ENCODE measurements at regions not wholly inside any gene's neighbourhood (a gene's known extent, or its start where the extent isn't known, plus 50 kb on each side); places are given as distances from the start of the nearest gene placed in this dataset.

DNA sequence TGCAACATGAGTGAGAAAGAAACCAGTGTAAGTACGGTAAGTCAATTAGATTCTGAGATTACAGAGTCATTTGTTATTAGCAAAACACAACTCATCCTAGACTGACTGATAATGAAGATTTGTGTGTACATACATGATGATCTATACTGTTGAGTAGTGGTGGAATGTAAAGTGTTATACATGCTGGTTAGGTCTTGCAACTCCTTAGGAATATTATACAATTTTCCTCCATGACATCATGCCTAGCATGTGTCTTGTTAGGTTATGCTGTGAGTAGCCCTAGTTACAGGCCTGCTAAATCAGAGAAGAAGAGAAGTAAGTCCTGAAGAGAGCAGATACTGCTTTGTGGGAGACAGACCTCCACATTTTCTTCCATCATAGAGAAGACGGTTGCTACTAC is 880.6 kb downstream of the LUZP2 start:
- no peak overlapping the region for H4K8ac ChIP-seq (ENCODE audit: low read depth, low read length)
- no peak overlapping the region for H3K4ac ChIP-seq (ENCODE audit: low read depth, low read length)
- no peak overlapping the region for H2AK5ac ChIP-seq (ENCODE audit: low read length)

DNA sequence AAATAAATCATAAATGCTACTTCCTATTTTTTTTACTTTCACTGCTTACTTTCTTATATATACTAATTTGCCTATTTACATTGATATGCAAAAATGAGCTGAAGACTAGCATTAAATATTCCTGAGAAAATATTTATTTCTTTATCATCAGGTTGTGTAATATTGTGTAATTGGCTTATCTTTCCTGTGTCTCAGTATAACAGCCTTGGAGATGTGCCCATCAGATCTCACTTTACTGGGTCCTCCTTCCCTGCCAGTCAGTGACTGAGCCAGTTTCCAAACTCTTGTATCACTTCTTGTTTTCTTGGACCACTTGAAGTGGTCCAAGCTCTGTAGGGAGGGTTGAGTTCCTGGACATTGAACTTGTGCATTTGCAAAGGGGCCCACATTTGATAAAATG is 900.0 kb downstream of the LUZP2 start:
- no peak overlapping the region for H3K4me3 ChIP-seq (ENCODE audit: low read length)
- no peak overlapping the region for H3K56ac ChIP-seq (ENCODE audit: low read length)
- H3K79me2 ChIP-seq (ENCODE audit: control insufficient read depth, insufficient read depth, low read length): no peaks in the 10 kb centered on the region
- no peak overlapping the region for H2BK5ac ChIP-seq (ENCODE audit: low read length)
- no peaks in the 10 kb centered on the region for H3K36me3 ChIP-seq (ENCODE audit: control insufficient read depth, insufficient read depth, low read length)
- H3K27ac ChIP-seq (ENCODE audit: low read depth, low read length): no peak overlapping the region
- H3K4me2 ChIP-seq (ENCODE audit: low read length): no peak overlapping the region
- no peaks in the 10 kb centered on the region for H3K79me1 ChIP-seq (ENCODE audit: low read length)
- no peaks in the 10 kb centered on the region for H3K4me1 ChIP-seq (ENCODE audit: control insufficient read depth, low read depth, low read length)
- no peak overlapping the region for H2BK15ac ChIP-seq (replicated peaks; ENCODE audit: low read depth)
- no peak overlapping the region for H4K8ac ChIP-seq (ENCODE audit: low read depth, low read length)
- H4K5ac ChIP-seq (ENCODE audit: low read length): no peak overlapping the region
- H3K27me3 ChIP-seq (ENCODE audit: insufficient read depth, low read length, poor library complexity): no peaks in the 10 kb centered on the region
- H2AK5ac ChIP-seq (ENCODE audit: low read length): no peak overlapping the region
- no peak overlapping the region for H3K9ac ChIP-seq (ENCODE audit: low read length)
- no peak overlapping the region for H3K4ac ChIP-seq (ENCODE audit: low read depth, low read length)
- DNase-seq: no peak
- H2BK120ac ChIP-seq (ENCODE audit: low read depth, low read length): no peak overlapping the region
- H3K18ac ChIP-seq (ENCODE audit: low read length): no peak overlapping the region
- H3K23ac ChIP-seq (ENCODE audit: low read length): no peak overlapping the region

More for the DNA sequence above, 880.6 kb downstream of the LUZP2 start:
- no peak overlapping the region for H2BK15ac ChIP-seq (replicated peaks; ENCODE audit: low read depth)
- H2BK5ac ChIP-seq (ENCODE audit: low read length): no peak overlapping the region
- no peaks in the 10 kb centered on the region for H3K79me2 ChIP-seq (ENCODE audit: control insufficient read depth, insufficient read depth, low read length)
- H3K56ac ChIP-seq (ENCODE audit: low read length): no peak overlapping the region
- H3K27me3 ChIP-seq (ENCODE audit: insufficient read depth, low read length, poor library complexity): no peaks in the 10 kb centered on the region
- no peaks in the 10 kb centered on the region for H3K79me1 ChIP-seq (ENCODE audit: low read length)
- no peaks in the 10 kb centered on the region for H3K36me3 ChIP-seq (ENCODE audit: control insufficient read depth, insufficient read depth, low read length)
- no peaks in the 10 kb centered on the region for H3K4me1 ChIP-seq (ENCODE audit: control insufficient read depth, low read depth, low read length)
- no peak overlapping the region for H3K9ac ChIP-seq (ENCODE audit: low read length)
- H3K4me2 ChIP-seq (ENCODE audit: low read length): no peak overlapping the region
- H3K27ac ChIP-seq (ENCODE audit: low read depth, low read length): no peak overlapping the region
- H4K5ac ChIP-seq (ENCODE audit: low read length): peak overlapping the region; percentile 24
- H2BK120ac ChIP-seq (ENCODE audit: low read depth, low read length): no peak overlapping the region
- no peak overlapping the region for H3K18ac ChIP-seq (ENCODE audit: low read length)
- H3K4me3 ChIP-seq (ENCODE audit: low read length): no peak overlapping the region
- DNase-seq: peak; percentile 4
- no CpG with 5 or more reads among the region's 2 CpGs for WGBS (ENCODE audit: extremely low coverage, insufficient coverage, low lambda C conversion rate)
- no peak overlapping the region for H3K23ac ChIP-seq (ENCODE audit: low read length)

DNA sequence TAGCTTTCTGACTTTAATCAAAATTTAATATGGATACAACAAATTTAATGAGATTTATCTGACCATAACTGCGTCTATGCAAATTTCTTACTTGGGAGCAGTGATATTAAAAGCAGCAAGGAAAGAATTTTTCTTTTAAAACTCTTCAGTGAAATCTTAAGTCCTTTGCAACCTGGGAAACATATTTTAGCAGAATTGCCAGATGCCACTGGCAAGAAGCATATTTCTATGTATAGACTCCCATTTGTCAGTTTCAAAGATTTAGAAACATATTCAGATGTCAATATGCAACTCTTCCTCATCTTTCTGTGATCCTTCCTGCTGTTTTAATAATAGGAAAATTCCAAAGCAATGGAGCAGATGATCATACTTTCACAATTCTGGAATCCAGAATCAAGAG is 911.3 kb downstream of the LUZP2 start:
- Histone ChIP-seq H3K36me3 (ENCODE audit: control insufficient read depth, insufficient read depth, low read length) (no peaks in the 10 kb centered on the region), H2BK120ac (ENCODE audit: low read depth, low read length) (no peak overlapping the region), H2AK5ac (ENCODE audit: low read length) (no peak overlapping the region), H3K27me3 (ENCODE audit: insufficient read depth, low read length, poor library complexity) (no peaks in the 10 kb centered on the region), H3K4me3 (ENCODE audit: low read length) (no peak overlapping the region), H3K56ac (ENCODE audit: low read length) (no peak overlapping the region), H2BK5ac (ENCODE audit: low read length) (no peak overlapping the region), H3K23ac (ENCODE audit: low read length) (no peak overlapping the region), H3K4ac (ENCODE audit: low read depth, low read length) (no peak overlapping the region), H3K79me2 (ENCODE audit: control insufficient read depth, insufficient read depth, low read length) (no peaks in the 10 kb centered on the region), H4K5ac (ENCODE audit: low read length) (no peak overlapping the region), H2BK15ac (replicated peaks; ENCODE audit: low read depth) (no peak overlapping the region), H3K4me1 (ENCODE audit: control insufficient read depth, low read depth, low read length) (no peaks in the 10 kb centered on the region), H3K9ac (ENCODE audit: low read length) (no peak overlapping the region), H3K79me1 (ENCODE audit: low read length) (no peaks in the 10 kb centered on the region), H4K8ac (ENCODE audit: low read depth, low read length) (no peak overlapping the region), H3K18ac (ENCODE audit: low read length) (no peak overlapping the region), H3K4me2 (ENCODE audit: low read length) (no peak overlapping the region), H3K27ac (ENCODE audit: low read depth, low read length) (no peak overlapping the region)
- no peak for DNase-seq
- WGBS (ENCODE audit: extremely low coverage, insufficient coverage, low lambda C conversion rate): no CpG with 5 or more reads among the region's 1 CpG

DNA sequence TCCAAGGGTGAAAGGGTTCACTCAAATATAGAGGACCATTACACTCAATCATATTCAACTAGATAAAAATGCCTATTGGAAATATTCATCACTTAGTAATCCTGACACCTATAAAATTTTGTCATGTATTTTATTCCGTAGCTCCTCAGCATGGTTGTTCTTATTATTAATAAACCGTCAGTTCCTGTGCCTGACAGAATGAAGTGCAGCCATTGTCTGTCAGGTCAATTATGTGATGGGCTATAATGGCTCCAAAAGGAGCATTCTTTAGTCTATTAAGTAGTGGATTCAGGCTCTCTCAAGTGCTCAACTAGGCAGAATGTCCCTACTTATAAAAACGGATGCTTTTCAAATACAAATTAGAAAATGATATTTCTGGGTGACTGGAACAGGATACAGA is 916.1 kb upstream of the ANO3 start:
- H2AK5ac ChIP-seq (ENCODE audit: low read length): no peak overlapping the region
- H3K36me3 ChIP-seq (ENCODE audit: control insufficient read depth, insufficient read depth, low read length): no peaks in the 10 kb centered on the region
- H2BK5ac ChIP-seq (ENCODE audit: low read length): no peak overlapping the region
- H4K8ac ChIP-seq (ENCODE audit: low read depth, low read length): no peak overlapping the region
- H3K79me2 ChIP-seq (ENCODE audit: control insufficient read depth, insufficient read depth, low read length): no peaks in the 10 kb centered on the region
- H3K27me3 ChIP-seq (ENCODE audit: insufficient read depth, low read length, poor library complexity): no peaks in the 10 kb centered on the region
- no peak overlapping the region for H3K4me2 ChIP-seq (ENCODE audit: low read length)
- no peak overlapping the region for H3K27ac ChIP-seq (ENCODE audit: low read depth, low read length)
- no peak overlapping the region for H3K23ac ChIP-seq (ENCODE audit: low read length)
- H2BK120ac ChIP-seq (ENCODE audit: low read depth, low read length): no peak overlapping the region
- H3K79me1 ChIP-seq (ENCODE audit: low read length): no peaks in the 10 kb centered on the region
- H3K56ac ChIP-seq (ENCODE audit: low read length): no peak overlapping the region
- no peak overlapping the region for H3K18ac ChIP-seq (ENCODE audit: low read length)
- no peaks in the 10 kb centered on the region for H3K4me1 ChIP-seq (ENCODE audit: control insufficient read depth, low read depth, low read length)
- H3K4me3 ChIP-seq (ENCODE audit: low read length): no peak overlapping the region
- no peak overlapping the region for H2BK15ac ChIP-seq (replicated peaks; ENCODE audit: low read depth)
- H3K4ac ChIP-seq (ENCODE audit: low read depth, low read length): no peak overlapping the region
- no peak overlapping the region for H3K9ac ChIP-seq (ENCODE audit: low read length)
- no peak overlapping the region for H4K5ac ChIP-seq (ENCODE audit: low read length)
- no CpG with 5 or more reads among the region's 3 CpGs for WGBS (ENCODE audit: extremely low coverage, insufficient coverage, low lambda C conversion rate)
- DNase-seq: no peak

DNA sequence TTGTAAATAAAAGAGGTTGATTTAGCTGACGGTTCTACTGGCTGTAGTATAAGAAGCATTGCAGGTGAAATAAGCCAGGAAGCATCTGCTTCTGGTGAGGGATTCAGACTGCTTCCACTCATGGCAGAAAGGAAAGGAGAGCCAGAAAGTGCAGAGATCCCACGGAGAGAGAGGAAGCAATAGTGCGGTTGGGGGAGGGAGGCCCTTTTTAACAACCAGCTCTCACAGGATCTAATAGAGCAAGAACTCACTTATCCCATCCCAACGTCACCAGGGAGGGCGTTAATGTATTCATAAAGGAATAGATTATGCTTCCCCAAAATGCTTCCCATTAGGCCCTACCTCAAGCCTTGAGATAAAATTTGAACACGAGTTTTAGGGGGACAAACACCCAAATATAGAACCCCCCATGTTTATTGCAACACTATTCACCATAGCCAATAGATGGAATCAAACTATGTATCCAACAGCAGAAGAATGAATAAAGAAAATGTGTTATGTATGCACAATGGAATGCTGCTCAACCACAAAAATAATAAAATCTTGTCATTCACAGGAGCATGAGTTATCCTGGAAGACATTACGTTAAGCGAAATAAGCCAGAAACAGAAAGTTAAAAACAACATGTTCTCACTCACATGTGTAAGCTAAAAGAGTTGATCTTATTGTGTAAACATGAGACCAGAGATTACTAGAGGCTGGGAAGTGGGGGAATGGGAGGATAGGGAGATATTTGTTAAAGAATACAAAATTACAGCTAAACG is 908.3 kb upstream of the ANO3 start:
- H2BK5ac ChIP-seq (ENCODE audit: low read length): no peak overlapping the region
- no peak overlapping the region for H3K56ac ChIP-seq (ENCODE audit: low read length)
- H3K4me1 ChIP-seq (ENCODE audit: control insufficient read depth, low read depth, low read length): no peaks in the 10 kb centered on the region
- H3K27ac ChIP-seq (ENCODE audit: low read depth, low read length): no peak overlapping the region
- no peak overlapping the region for H3K18ac ChIP-seq (ENCODE audit: low read length)
- no peak overlapping the region for H3K4me3 ChIP-seq (ENCODE audit: low read length)
- no peak overlapping the region for H2BK15ac ChIP-seq (replicated peaks; ENCODE audit: low read depth)
- DNase-seq: peak; percentile 9
- no peaks in the 10 kb centered on the region for H3K36me3 ChIP-seq (ENCODE audit: control insufficient read depth, insufficient read depth, low read length)
- no peak overlapping the region for H4K5ac ChIP-seq (ENCODE audit: low read length)
- H3K23ac ChIP-seq (ENCODE audit: low read length): no peak overlapping the region
- no peak overlapping the region for H3K9ac ChIP-seq (ENCODE audit: low read length)
- no peaks in the 10 kb centered on the region for H3K79me2 ChIP-seq (ENCODE audit: control insufficient read depth, insufficient read depth, low read length)
- no peaks in the 10 kb centered on the region for H3K27me3 ChIP-seq (ENCODE audit: insufficient read depth, low read length, poor library complexity)
- H4K8ac ChIP-seq (ENCODE audit: low read depth, low read length): no peak overlapping the region
- H2BK120ac ChIP-seq (ENCODE audit: low read depth, low read length): no peak overlapping the region
- no peak overlapping the region for H3K4me2 ChIP-seq (ENCODE audit: low read length)
- no peak overlapping the region for H2AK5ac ChIP-seq (ENCODE audit: low read length)
- no peak overlapping the region for H3K4ac ChIP-seq (ENCODE audit: low read depth, low read length)
- H3K79me1 ChIP-seq (ENCODE audit: low read length): no peaks in the 10 kb centered on the region
- WGBS (ENCODE audit: extremely low coverage, insufficient coverage, low lambda C conversion rate): no CpG with 5 or more reads among the region's 9 CpGs

DNA sequence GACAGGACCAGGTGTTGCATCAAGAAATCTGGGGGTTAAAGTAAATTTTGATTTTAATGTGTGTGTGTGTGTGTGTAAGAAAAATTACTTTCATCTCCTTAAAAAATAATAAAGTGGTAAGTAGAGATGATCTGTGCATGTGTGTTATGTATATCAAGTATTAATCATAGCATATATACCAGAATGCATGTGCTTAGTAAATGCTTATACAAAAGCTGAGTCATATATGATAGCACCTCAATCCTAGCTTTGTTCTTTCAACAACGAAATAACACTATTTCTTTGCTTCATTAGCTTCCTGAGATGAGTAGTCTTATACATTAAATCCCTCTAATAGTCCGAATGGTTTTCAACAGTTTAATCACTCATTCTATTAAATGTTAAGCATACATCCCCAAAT is 899.6 kb upstream of the ANO3 start:
- Histone ChIP-seq H2AK5ac (ENCODE audit: low read length) (no peak overlapping the region), H3K27me3 (ENCODE audit: insufficient read depth, low read length, poor library complexity) (no peaks in the 10 kb centered on the region), H3K9ac (ENCODE audit: low read length) (no peak overlapping the region), H3K4me2 (ENCODE audit: low read length) (no peak overlapping the region), H2BK5ac (ENCODE audit: low read length) (no peak overlapping the region), H3K79me1 (ENCODE audit: low read length) (no peaks in the 10 kb centered on the region), H4K8ac (ENCODE audit: low read depth, low read length) (no peak overlapping the region), H2BK15ac (replicated peaks; ENCODE audit: low read depth) (no peak overlapping the region), H4K5ac (ENCODE audit: low read length) (no peak overlapping the region), H2BK120ac (ENCODE audit: low read depth, low read length) (no peak overlapping the region), H3K18ac (ENCODE audit: low read length) (no peak overlapping the region), H3K4me1 (ENCODE audit: control insufficient read depth, low read depth, low read length) (no peaks in the 10 kb centered on the region), H3K4me3 (ENCODE audit: low read length) (no peak overlapping the region), H3K23ac (ENCODE audit: low read length) (no peak overlapping the region), H3K4ac (ENCODE audit: low read depth, low read length) (no peak overlapping the region), H3K79me2 (ENCODE audit: control insufficient read depth, insufficient read depth, low read length) (no peaks in the 10 kb centered on the region), H3K27ac (ENCODE audit: low read depth, low read length) (no peak overlapping the region), H3K36me3 (ENCODE audit: control insufficient read depth, insufficient read depth, low read length) (no peaks in the 10 kb centered on the region), H3K56ac (ENCODE audit: low read length) (no peak overlapping the region)
- DNase-seq: no peak
- no CpG with 5 or more reads among the region's 2 CpGs for whole genome bisulfite sequencing (ENCODE audit: extremely low coverage, insufficient coverage, low lambda C conversion rate)

All from mesendoderm (in vitro differentiated cells).